ENCODE measurements at regions not wholly inside any gene's neighbourhood (a gene's known extent, or its start where the extent isn't known, plus 50 kb on each side); places are given as distances from the start of the nearest gene placed in this dataset.

- TF ChIP-seq CTCF (IDR thresholded peaks at IDR 0.05) (no peak), POLR2A (IDR thresholded peaks at IDR 0.05) (no peak), EP300 (IDR thresholded peaks at IDR 0.05) (no peak)
Observed at GRCh38 chr1:244284641-244285156, 167.0 kb downstream of the ADSS2 start.

Measured in ovary (tissue), 3 donors.